Activated T-helper 2 cell treated with anti-CD3 and anti-CD28 coated beads, Interferon-gamma antibody, Interleukin-2, Interleukin-4, amounts not matched to agents 10 μg/mL and 5 μg/mL and 100 μg/mL, durations not matched to agents 14 hours and 24 hours and 36 hours (primary cell): ENCODE measurements at regions not wholly inside any gene's neighbourhood (a gene's known extent, or its start where the extent isn't known, plus 50 kb on each side); places are given as distances from the start of the nearest gene placed in this dataset.

Source experiments
- DNase-seq: peaks from one replicate; pipeline ENCODE4 v3.0.0; 2021; ENCODE audit warnings: low spot score
- H3K27ac Mint-ChIP-seq: one replicate; pipeline ENCODE4 v1.8.0; 2021; ENCODE audit warnings: mixed read lengths
- H3K27me3 Mint-ChIP-seq: one replicate; pipeline ENCODE4 v1.8.0; 2021; ENCODE audit warnings: low read depth, mixed read lengths
- H3K36me3 Mint-ChIP-seq: one replicate; pipeline ENCODE4 v1.8.0; 2021; ENCODE audit warnings: low read depth, mixed read lengths
- H3K4me1 Mint-ChIP-seq: one replicate; pipeline ENCODE4 v1.8.0; 2021; ENCODE audit warnings: low read depth, mixed read lengths
- H3K4me3 Mint-ChIP-seq: one replicate; pipeline ENCODE4 v1.8.0; 2021; ENCODE audit warnings: low read depth, mild to moderate bottlenecking, moderate library complexity, mixed read lengths
- H3K9me3 Mint-ChIP-seq: one replicate; pipeline ENCODE4 v1.8.0; 2021; ENCODE audit warnings: mixed read lengths
- intact Hi-C: fragments of 100-400 bp; cut with micrococcal nuclease; formaldehyde crosslinking; loops from one replicate; pipeline ENCODE4 v1.15.1; 2023

DNA sequence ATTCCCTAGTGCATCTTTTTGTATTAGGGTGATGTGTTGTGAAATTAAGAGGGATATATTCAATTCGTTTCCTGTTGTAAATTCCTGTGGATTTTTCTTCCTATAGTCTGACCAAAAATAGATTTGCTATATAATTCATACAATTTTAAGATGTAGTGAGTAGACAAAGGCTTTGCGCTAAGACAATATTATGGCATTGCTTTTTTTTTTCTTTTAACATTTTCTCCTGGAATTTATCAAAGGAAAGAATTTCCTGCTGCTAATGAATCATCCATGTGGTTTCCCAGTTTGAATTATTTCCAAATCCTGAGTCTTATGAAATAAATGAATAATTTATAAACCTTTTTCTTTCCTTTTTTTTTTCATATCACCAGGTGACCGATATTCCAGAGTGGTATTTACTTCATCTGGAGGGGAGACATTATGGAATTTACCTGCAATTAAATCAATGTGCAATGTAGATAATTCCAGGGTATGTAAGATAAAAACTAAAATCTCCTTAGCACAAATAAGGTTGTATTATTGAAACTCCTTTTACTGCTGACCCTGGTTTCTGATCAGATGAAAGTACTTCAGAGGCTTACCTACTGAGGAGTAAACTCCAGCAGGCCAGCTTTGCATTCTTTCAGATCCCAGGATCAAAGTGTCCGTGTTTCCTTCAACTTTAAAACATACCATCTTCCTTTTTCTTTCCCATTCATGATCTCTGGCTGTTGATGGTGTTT, 148.4 kb downstream of the TLR5 start:
- intact Hi-C loops = no loop called here
- H3K9me3 Mint-ChIP-seq = no peaks in the 10 kb centered on the region
- H3K4me3 Mint-ChIP-seq = no peak overlapping the region
- H3K27me3 Mint-ChIP-seq = no peaks in the 10 kb centered on the region
- no peak overlapping the region for H3K27ac Mint-ChIP-seq
- H3K36me3 Mint-ChIP-seq = no peaks in the 10 kb centered on the region
- H3K4me1 Mint-ChIP-seq = no peaks in the 10 kb centered on the region
- no peak for DNase-seq

DNA sequence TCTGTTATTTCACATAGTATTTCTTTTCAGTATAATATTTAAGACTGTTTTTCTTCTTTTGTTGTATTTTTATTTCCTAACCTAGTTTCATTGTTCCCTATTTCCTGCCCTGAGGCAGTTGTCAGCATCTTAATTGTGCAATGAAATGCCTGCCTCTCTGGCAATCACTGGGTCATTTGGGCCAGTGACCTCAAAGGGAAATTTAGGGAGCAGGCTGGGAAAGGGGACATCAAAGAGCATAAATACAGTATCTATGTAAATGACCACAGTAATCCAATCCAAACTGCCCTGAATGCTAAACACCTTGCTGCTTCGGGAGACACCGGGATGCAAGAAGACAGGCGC, 147.8 kb downstream of the TLR5 start:
- Mint-ChIP-seq H3K4me1 (no peaks in the 10 kb centered on the region), H3K4me3 (no peak overlapping the region), H3K27me3 (no peaks in the 10 kb centered on the region), H3K27ac (no peak overlapping the region), H3K9me3 (no peaks in the 10 kb centered on the region), H3K36me3 (no peaks in the 10 kb centered on the region)
- intact Hi-C loops = no loop called here
- no peak for DNase-seq

DNA sequence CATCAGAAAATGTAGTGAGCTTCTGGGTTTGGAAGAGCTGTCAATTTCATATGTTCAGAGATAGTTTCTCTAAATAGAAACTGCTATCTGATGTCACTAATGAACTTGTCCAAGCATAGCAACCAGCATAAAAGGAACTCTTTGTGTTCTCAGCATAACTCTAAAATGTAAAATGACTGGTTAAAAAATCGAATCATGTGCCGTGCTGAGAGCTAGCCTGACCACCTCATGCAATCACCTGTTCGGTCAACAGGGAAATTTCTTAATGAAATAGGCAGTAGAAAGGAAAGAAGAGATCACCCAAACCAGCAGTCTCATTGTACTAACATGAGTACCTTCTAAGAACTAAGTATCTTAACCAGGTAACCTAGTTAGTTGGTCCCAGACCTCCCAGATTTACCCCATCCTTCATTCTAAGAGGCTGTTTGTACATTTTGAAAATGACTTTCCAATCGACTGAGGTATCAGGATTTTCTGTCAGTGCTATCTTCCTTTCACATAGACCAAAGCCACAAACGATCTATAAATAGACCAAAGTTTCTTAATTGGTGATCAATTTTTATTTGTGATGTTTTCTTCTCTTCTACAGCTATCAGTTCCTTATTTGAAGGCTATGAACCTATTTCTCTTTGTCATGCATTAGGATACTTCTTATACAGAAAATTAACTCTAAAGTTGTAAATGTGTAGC, 147.3 kb downstream of the TLR5 start:
- Mint-ChIP-seq H3K27me3 (no peaks in the 10 kb centered on the region), H3K27ac (no peak overlapping the region), H3K36me3 (no peaks in the 10 kb centered on the region), H3K4me1 (no peaks in the 10 kb centered on the region), H3K9me3 (no peaks in the 10 kb centered on the region), H3K4me3 (no peak overlapping the region)
- intact Hi-C loops = no loop called here
- no peak for DNase-seq

DNA sequence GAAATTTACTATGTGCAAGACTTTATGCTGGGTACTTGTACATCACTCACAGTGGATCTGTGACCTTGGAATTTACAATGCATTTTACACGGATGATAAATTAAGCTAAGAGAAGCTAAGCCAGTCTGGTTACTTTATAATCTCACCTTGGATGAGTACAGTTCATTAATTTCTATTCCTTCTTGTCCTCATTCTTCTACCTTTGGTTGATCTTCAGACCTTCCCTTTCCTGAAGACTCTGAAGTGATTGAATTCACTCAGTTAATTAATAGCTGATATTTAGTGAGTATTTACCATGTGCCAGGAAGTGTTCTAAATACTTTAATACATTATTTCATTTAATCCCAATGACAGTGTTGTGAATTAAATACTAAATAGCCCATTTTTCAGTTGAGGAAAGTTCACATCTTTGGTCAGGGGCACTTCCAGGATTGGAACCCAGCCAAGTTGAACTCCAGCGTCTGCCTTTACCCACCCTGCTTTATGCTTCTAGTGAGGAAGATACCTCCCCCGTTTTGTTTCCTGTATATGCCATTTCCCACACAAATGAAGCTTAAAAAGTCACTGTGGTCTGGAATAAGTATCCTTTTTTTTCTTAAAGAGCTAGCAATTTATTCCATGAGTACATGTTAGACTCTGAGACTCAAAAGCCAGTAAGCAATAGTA, 146.6 kb downstream of the TLR5 start:
- H3K9me3 Mint-ChIP-seq = no peaks in the 10 kb centered on the region
- intact Hi-C loops = no loop called here
- H3K36me3 Mint-ChIP-seq = no peaks in the 10 kb centered on the region
- no peak overlapping the region for H3K27ac Mint-ChIP-seq
- H3K4me3 Mint-ChIP-seq = no peak overlapping the region
- no peak for DNase-seq
- H3K27me3 Mint-ChIP-seq = no peaks in the 10 kb centered on the region
- H3K4me1 Mint-ChIP-seq = no peaks in the 10 kb centered on the region

DNA sequence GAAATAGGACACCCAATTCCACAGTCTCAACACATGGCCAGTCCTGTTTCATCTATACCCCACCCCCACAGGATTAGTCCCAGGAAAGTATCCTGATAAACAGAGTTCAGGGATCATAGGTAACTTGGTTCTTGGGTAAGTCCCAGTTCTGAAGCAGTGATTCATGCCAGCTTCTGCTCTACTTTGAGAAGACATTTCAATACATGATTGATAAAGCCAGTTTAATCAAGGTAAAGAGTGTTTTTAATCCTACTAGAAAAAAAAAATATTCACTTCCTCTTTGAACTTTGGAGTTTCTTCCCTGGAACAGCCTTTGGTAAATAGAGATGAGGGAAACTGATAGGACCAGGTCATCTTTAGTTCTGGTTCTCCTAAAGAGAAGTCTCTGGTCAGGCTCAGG, 142.4 kb downstream of the TLR5 start:
- Mint-ChIP-seq H3K4me1 (no peaks in the 10 kb centered on the region), H3K27me3 (no peaks in the 10 kb centered on the region), H3K36me3 (no peaks in the 10 kb centered on the region), H3K4me3 (no peak overlapping the region), H3K9me3 (no peaks in the 10 kb centered on the region), H3K27ac (no peak overlapping the region)
- intact Hi-C loops = no loop called here
- DNase-seq = no peak

DNA sequence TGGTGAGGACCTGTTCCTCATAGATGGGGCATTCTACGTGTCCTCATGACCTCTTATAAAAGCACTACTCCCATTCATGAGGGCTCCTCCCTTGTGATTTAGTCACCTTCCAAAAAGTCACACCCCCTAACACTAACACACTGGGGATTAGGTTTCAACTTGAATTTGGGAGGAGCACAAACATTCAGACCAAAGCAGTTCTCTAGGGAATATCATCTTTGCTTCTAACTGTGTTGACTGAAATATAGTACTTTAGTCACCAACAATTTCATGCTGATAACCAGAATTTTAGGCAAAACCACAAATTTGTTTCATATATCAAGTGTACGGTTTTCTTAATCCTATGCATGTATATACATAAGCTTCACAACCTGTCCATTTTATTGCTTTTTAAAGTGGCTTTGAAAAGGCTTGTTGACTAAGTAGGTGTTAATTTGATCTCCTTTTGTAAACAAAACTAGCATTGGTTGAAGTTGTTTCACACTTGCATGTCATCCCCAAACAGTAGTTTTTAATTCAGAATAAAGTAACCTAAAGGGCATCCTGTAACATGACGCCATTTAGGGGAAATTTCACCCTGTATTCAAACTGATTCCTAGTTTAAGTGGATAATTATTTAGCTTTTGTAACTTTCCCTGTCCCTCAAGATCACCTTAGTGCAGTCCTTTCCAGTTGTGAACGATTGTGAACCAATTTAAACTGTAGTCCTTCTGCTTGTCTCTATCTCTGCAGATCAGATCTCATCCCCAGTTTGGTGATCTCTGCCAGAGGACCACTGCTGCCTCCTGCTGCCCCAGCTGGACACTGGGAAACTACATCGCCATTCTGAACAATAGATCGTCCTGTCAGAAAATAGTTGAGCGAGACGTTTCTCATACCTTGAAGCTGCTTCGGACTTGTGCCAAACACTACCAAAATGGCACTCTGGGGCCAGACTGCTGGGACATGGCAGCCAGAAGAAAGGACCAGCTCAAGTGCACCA, 141.1 kb downstream of the TLR5 start:
- H3K4me1 Mint-ChIP-seq = no peaks in the 10 kb centered on the region
- DNase-seq = no peak
- H3K27me3 Mint-ChIP-seq = no peaks in the 10 kb centered on the region
- intact Hi-C loops = no loop called here
- no peaks in the 10 kb centered on the region for H3K9me3 Mint-ChIP-seq
- no peak overlapping the region for H3K4me3 Mint-ChIP-seq
- no peak overlapping the region for H3K27ac Mint-ChIP-seq
- no peaks in the 10 kb centered on the region for H3K36me3 Mint-ChIP-seq

DNA sequence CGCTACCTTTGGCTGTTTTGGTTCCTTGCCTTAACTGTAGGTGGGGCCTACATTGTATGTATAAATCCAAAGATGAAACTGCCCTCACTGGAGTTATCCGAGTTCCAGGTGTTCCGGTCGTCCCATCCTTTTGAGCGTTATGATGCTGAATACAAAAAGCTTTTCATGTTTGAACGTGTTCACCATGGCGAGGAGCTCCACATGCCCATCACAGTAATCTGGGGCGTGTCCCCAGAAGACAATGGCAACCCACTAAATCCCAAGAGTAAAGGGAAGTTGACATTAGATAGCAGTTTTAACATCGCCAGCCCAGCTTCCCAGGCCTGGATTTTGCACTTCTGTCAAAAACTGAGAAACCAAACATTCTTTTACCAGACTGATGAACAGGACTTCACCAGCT, 139.5 kb downstream of the TLR5 start:
- Mint-ChIP-seq H3K4me1 (no peaks in the 10 kb centered on the region), H3K4me3 (no peak overlapping the region), H3K36me3 (no peaks in the 10 kb centered on the region)

DNA sequence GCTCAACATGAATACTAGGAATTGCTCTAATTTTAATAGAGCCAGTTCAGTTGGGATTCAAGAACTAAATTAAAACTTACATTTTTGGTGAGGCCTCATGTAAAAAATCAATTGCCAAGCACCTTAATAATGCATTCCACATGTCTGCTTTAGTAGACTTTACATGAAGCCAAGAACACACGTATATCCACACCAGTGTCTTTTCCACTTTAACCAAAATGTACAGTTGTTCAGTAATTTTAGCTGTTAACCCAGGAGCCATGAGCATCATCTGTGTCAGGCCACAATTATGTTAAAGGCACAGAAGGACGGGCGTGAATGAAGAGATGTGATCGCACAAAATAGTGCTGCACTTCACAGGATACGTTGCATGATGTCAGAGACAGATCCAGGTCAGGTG, 136.7 kb downstream of the TLR5 start:
- H3K4me1 Mint-ChIP-seq = no peaks in the 10 kb centered on the region
- intact Hi-C loops = no loop called here
- no peaks in the 10 kb centered on the region for H3K9me3 Mint-ChIP-seq
- H3K27me3 Mint-ChIP-seq = peaks cover 5% of the 10 kb centered on the region
- DNase-seq = no peak
- H3K4me3 Mint-ChIP-seq = no peak overlapping the region
- H3K36me3 Mint-ChIP-seq = no peaks in the 10 kb centered on the region
- no peak overlapping the region for H3K27ac Mint-ChIP-seq

More for the DNA sequence above, 139.5 kb downstream of the TLR5 start:
- no peaks in the 10 kb centered on the region for H3K9me3 Mint-ChIP-seq
- H3K27ac Mint-ChIP-seq = no peak overlapping the region
- H3K27me3 Mint-ChIP-seq = no peaks in the 10 kb centered on the region
- intact Hi-C loops = no loop called here
- DNase-seq = no peak

DNA sequence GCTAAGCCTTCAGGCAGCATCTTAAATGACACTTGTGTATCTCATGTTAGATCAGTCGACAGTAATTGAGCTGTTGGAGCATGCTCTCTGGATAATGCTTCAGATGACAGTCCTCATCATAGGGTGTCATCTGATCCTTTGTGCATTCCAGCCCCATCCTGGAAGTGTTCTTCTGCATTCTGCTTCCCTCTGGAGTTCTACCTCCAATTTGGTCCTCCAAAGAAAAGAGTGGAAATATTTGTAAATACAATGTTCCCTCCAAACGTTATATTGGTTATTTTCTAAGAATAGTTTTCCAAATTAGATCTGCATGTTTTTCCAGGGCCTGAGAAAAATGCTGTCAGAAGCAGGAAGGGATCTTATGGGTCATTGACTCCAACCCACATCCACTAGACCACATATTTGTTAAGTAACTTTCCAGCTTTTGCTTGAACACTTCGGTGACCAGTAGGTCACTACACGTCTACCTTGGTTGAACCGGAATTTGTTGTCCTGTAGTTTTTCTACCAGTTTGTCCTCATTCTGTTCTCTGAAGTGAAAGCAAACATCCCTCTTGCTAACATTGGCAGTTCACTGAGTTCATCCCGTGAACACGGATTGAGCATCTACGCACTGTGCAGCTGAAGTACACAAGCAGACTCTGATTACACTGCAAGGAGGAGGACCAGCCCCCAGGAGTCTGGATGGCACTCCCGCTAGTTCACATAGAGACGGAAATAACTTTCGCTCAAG, 136.0 kb downstream of the TLR5 start:
- no peaks in the 10 kb centered on the region for H3K9me3 Mint-ChIP-seq
- DNase-seq = no peak
- intact Hi-C loops = no loop called here
- H3K27ac Mint-ChIP-seq = no peak overlapping the region
- H3K27me3 Mint-ChIP-seq = peaks cover 5% of the 10 kb centered on the region
- no peak overlapping the region for H3K4me3 Mint-ChIP-seq
- H3K4me1 Mint-ChIP-seq = no peaks in the 10 kb centered on the region
- no peaks in the 10 kb centered on the region for H3K36me3 Mint-ChIP-seq

DNA sequence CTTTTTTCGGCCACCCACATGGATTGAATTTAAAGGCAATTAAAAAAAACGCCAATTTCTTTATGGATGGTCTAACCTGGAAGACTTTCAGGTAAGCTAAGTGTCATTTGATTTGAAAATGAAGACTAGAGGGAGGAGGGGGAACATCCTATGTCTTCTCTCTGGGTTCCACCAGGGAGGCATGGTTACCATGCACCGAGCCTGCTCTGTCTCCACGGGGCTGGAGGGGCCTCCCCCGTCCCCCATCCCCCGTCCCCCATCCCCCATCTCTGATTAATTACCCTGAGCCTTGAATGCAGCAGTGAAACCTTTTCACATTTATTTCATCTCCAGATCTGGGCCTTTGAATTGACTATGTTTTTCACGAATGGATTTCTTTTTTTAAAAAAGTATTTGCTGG, 135.1 kb downstream of the TLR5 start:
- Mint-ChIP-seq H3K4me3 (no peak overlapping the region), H3K27ac (no peak overlapping the region), H3K9me3 (no peaks in the 10 kb centered on the region), H3K36me3 (no peaks in the 10 kb centered on the region), H3K4me1 (no peaks in the 10 kb centered on the region), H3K27me3 (peaks cover 5% of the 10 kb centered on the region)
- no peak for DNase-seq
- intact Hi-C loops = no loop called here

DNA sequence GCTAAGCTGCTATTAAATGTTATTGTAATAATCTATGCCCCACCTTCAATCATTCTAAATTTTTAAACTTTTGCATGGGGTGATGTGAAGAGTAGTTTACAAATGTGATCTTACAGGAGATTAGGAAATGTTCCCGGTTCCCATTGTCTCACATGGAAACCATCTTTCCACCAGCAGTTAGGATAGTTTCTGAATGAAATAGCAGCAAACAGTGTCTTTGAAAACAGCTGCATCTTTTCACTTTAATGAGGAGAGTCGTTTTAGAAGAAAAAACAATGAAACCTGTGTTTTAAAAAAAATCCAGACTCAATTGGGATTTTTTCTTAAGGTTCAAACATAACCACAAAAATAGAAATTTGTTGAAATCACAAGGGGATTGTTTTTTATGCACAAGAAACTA, 134.2 kb downstream of the TLR5 start:
- intact Hi-C loops = no loop called here
- Mint-ChIP-seq H3K4me1 (no peaks in the 10 kb centered on the region), H3K36me3 (no peaks in the 10 kb centered on the region), H3K27me3 (peaks cover 5% of the 10 kb centered on the region), H3K9me3 (no peaks in the 10 kb centered on the region), H3K4me3 (no peak overlapping the region), H3K27ac (no peak overlapping the region)
- DNase-seq = no peak

DNA sequence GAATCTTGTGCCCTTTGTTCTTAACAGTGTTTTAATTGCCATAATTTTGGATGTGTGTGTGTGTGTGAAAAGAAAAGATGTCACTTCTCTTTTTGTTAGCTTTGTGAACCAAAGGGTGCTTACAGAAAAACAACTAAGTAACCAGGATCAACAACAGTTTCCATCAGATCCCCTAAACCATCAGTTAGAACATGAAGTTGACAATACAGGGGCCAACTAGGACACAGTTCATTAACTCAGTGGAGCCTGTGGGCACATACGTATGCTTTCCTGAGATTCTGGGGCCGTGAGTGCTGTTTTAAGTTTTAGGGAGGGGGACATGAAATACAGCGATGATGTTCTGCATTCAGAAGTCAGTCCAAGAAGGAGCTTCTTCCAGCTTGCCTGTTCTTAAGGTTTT, 133.6 kb downstream of the TLR5 start:
- H3K27me3 Mint-ChIP-seq = peaks cover 5% of the 10 kb centered on the region
- no peak for DNase-seq
- intact Hi-C loops = no loop called here
- H3K9me3 Mint-ChIP-seq = no peaks in the 10 kb centered on the region
- no peak overlapping the region for H3K4me3 Mint-ChIP-seq
- no peaks in the 10 kb centered on the region for H3K4me1 Mint-ChIP-seq
- H3K27ac Mint-ChIP-seq = no peak overlapping the region
- H3K36me3 Mint-ChIP-seq = no peaks in the 10 kb centered on the region
